Neural progenitor cell (in vitro differentiated cells): ENCODE measurements at regions not wholly inside any gene's neighbourhood (a gene's known extent, or its start where the extent isn't known, plus 50 kb on each side); places are given as distances from the start of the nearest gene placed in this dataset.

Experiments used
- CTCF ChIP-seq: fragments of 200-600 bp; sonication (generic); IDR thresholded peaks from 2 replicates; pipeline ENCODE4 v1.5.1; 2017; ENCODE audit warnings: antibody characterized with exemption, mild to moderate bottlenecking
- EZH2 ChIP-seq: fragments of 200-600 bp; sonication (generic); IDR thresholded peaks from 2 replicates; pipeline ENCODE4 v1.6.1; 2017; ENCODE audit warnings: antibody characterized with exemption, mild to moderate bottlenecking, moderate library complexity
- EZH2phosphoT487 ChIP-seq: fragments of 200-600 bp; sonication (generic); IDR thresholded peaks from 2 replicates; pipeline ENCODE4 v1.6.1; 2017; ENCODE audit warnings: antibody characterized with exemption

- TF ChIP-seq CTCF: no peak
- TF ChIP-seq EZH2phosphoT487: no peak
- TF ChIP-seq EZH2: no peak
Measured at GRCh38 chr5:105670596-105670995, 2000.1 kb downstream of the EFNA5 start.
